ENCODE measurements at regions not wholly inside any gene's neighbourhood (a gene's known extent, or its start where the extent isn't known, plus 50 kb on each side); places are given as distances from the start of the nearest gene placed in this dataset.

DNA sequence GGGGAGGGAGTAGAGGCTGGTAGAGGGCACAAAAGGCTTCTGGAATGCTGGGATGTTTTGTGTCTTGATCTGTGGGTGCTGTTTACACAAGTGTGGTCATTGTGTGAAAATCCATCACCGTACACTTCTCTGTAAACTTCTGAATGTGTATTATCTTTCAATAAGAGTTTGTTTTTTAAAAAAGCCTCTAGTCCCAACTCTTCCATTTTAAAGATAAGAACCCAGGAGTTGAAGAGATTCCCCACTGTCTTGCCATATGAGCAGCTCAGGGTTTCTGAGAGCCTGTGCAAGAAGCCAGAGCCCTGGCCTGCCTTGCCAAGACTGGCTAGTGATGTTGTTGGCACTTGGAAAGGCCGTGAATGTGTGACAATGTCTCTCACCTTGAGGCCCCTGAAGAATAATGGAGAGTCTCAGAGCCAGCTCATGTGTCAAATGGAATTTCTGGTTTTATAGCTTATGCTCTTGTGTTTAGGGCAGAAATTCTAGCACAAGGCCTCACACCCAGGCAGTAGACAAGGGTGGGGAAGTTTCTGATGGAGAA, 57.5 kb upstream of the NPAS1 start:
- TF ChIP-seq, protein P1, sequence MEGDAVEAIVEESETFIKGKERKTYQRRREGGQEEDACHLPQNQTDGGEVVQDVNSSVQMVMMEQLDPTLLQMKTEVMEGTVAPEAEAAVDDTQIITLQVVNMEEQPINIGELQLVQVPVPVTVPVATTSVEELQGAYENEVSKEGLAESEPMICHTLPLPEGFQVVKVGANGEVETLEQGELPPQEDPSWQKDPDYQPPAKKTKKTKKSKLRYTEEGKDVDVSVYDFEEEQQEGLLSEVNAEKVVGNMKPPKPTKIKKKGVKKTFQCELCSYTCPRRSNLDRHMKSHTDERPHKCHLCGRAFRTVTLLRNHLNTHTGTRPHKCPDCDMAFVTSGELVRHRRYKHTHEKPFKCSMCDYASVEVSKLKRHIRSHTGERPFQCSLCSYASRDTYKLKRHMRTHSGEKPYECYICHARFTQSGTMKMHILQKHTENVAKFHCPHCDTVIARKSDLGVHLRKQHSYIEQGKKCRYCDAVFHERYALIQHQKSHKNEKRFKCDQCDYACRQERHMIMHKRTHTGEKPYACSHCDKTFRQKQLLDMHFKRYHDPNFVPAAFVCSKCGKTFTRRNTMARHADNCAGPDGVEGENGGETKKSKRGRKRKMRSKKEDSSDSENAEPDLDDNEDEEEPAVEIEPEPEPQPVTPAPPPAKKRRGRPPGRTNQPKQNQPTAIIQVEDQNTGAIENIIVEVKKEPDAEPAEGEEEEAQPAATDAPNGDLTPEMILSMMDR (IDR thresholded peaks at IDR 0.05), result no peak
- no peak for TF ChIP-seq POLR2AphosphoS5 (IDR thresholded peaks at IDR 0.05)
